ENCODE measurements at regions not wholly inside any gene's neighbourhood (a gene's known extent, or its start where the extent isn't known, plus 50 kb on each side); places are given as distances from the start of the nearest gene placed in this dataset.

DNA sequence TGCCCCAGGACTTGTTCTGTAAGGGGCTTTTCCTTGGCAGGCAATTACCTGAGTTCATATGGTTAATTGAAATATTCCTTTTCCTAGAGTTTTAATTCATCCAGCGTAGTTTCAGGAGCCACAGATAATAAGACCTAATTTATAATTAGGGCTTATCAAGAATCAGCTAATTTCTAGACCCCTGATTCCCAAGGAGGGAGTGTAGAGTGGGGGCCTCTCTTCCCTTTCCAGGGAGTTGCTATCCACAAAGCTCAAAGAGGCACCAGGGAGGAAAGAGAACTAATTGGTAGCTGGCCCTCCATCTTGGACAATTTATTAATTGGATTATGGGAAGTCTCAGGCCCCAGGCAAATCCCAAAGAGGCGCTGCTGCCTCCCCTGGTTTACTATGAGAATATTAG, 75.8 kb upstream of the ZNF618 start:
- Histone ChIP-seq H3F3A (ENCODE audit: insufficient read depth, low read length, poor library complexity, severe bottlenecking) (no peaks in the 10 kb centered on the region), H3K9me2 (ENCODE audit: insufficient read depth, low read length) (no peaks in the 10 kb centered on the region), H3K36me3 (ENCODE audit: insufficient read depth, low read length) (no peaks in the 10 kb centered on the region), H3K4me3 (ENCODE audit: low read length) (no peak overlapping the region), H3K27ac (ENCODE audit: low read length) (no peak overlapping the region), H3K4me2 (ENCODE audit: low read length) (no peak overlapping the region), H3K9ac (ENCODE audit: low read length) (no peak overlapping the region), H2AFZ (ENCODE audit: low read depth, low read length) (no peak overlapping the region), H3K9me3 (ENCODE audit: low read length) (no peaks in the 10 kb centered on the region), H4K20me1 (ENCODE audit: insufficient read depth) (no peaks in the 10 kb centered on the region), H3K27me3 (ENCODE audit: insufficient read depth, low read depth, low read length) (no peaks in the 10 kb centered on the region), H3K79me2 (replicated peaks; ENCODE audit: insufficient read depth, low read length) (no peaks in the 10 kb centered on the region)
- TF ChIP-seq RAD21 (conservative IDR thresholded peaks at IDR 0.05) (no peak), SMC3 (conservative IDR thresholded peaks at IDR 0.05; ENCODE audit: poor library complexity) (no peak), MXI1 (conservative IDR thresholded peaks at IDR 0.05; ENCODE audit: poor library complexity, severe bottlenecking) (no peak), EZH2 (IDR thresholded peaks at IDR 0.05; ENCODE audit: borderline replicate concordance, insufficient read depth, low read length, poor library complexity, severe bottlenecking) (no peak), POLR2AphosphoS5 (IDR thresholded peaks at IDR 0.05) (no peak), EP300 (conservative IDR thresholded peaks at IDR 0.05; ENCODE audit: poor library complexity, severe bottlenecking) (no peak), TAF1 (IDR thresholded peaks at IDR 0.05; ENCODE audit: low read depth) (no peak)
- TF ChIP-seq, protein P1, sequence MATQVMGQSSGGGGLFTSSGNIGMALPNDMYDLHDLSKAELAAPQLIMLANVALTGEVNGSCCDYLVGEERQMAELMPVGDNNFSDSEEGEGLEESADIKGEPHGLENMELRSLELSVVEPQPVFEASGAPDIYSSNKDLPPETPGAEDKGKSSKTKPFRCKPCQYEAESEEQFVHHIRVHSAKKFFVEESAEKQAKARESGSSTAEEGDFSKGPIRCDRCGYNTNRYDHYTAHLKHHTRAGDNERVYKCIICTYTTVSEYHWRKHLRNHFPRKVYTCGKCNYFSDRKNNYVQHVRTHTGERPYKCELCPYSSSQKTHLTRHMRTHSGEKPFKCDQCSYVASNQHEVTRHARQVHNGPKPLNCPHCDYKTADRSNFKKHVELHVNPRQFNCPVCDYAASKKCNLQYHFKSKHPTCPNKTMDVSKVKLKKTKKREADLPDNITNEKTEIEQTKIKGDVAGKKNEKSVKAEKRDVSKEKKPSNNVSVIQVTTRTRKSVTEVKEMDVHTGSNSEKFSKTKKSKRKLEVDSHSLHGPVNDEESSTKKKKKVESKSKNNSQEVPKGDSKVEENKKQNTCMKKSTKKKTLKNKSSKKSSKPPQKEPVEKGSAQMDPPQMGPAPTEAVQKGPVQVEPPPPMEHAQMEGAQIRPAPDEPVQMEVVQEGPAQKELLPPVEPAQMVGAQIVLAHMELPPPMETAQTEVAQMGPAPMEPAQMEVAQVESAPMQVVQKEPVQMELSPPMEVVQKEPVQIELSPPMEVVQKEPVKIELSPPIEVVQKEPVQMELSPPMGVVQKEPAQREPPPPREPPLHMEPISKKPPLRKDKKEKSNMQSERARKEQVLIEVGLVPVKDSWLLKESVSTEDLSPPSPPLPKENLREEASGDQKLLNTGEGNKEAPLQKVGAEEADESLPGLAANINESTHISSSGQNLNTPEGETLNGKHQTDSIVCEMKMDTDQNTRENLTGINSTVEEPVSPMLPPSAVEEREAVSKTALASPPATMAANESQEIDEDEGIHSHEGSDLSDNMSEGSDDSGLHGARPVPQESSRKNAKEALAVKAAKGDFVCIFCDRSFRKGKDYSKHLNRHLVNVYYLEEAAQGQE (IDR thresholded peaks at IDR 0.05; ENCODE audit: borderline replicate concordance), result no peak
- TF ChIP-seq, protein P2, sequence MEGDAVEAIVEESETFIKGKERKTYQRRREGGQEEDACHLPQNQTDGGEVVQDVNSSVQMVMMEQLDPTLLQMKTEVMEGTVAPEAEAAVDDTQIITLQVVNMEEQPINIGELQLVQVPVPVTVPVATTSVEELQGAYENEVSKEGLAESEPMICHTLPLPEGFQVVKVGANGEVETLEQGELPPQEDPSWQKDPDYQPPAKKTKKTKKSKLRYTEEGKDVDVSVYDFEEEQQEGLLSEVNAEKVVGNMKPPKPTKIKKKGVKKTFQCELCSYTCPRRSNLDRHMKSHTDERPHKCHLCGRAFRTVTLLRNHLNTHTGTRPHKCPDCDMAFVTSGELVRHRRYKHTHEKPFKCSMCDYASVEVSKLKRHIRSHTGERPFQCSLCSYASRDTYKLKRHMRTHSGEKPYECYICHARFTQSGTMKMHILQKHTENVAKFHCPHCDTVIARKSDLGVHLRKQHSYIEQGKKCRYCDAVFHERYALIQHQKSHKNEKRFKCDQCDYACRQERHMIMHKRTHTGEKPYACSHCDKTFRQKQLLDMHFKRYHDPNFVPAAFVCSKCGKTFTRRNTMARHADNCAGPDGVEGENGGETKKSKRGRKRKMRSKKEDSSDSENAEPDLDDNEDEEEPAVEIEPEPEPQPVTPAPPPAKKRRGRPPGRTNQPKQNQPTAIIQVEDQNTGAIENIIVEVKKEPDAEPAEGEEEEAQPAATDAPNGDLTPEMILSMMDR (IDR thresholded peaks at IDR 0.05; ENCODE audit: poor library complexity, severe bottlenecking), result no peak

DNA sequence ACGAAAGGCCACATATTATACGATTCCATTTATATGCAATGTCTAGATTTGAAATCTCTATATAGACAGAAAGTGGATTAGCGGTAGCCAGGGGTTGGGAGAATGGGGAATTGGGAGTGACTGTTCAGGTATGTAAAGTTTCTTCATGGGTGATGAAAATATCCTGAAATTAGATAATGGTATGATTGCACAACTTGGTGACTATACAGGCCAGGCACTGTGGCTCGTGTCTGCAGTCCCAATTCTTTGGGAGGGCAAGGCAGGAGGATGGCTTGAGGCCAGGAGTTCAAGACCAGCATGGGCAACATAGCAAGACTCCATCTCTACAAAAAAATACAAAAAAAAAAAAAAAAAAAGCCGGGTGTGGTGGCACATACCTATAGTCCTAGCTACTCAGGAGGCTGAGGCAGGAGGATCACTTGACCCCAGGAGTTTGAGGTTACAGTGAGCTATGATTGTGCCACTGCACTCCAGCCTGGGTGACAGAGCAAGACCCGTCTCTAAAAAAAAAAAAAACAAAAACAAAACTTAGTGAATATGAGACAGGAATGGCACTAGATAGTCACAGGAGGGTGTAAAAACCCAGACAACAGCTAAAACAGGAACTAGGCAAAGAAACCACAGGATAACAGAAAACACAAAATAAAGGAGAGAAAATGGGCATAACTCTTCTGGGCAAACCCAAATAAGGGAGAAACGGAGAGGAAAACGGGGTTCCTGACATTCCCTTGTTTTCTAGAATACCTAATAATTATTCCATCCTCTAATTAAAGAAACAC, 72.1 kb upstream of the ZNF618 start:
- Histone ChIP-seq H3K9me3 (ENCODE audit: low read length) (no peaks in the 10 kb centered on the region), H3K79me2 (replicated peaks; ENCODE audit: insufficient read depth, low read length) (no peaks in the 10 kb centered on the region), H3K27me3 (ENCODE audit: insufficient read depth, low read depth, low read length) (no peaks in the 10 kb centered on the region), H3K9ac (ENCODE audit: low read length) (no peak overlapping the region), H3K36me3 (ENCODE audit: insufficient read depth, low read length) (no peaks in the 10 kb centered on the region), H3K4me3 (ENCODE audit: low read length) (no peak overlapping the region), H4K20me1 (ENCODE audit: insufficient read depth) (no peaks in the 10 kb centered on the region), H3K4me2 (ENCODE audit: low read length) (no peak overlapping the region), H3F3A (ENCODE audit: insufficient read depth, low read length, poor library complexity, severe bottlenecking) (no peaks in the 10 kb centered on the region), H2AFZ (ENCODE audit: low read depth, low read length) (no peak overlapping the region), H3K27ac (ENCODE audit: low read length) (no peak overlapping the region), H3K9me2 (ENCODE audit: insufficient read depth, low read length) (no peaks in the 10 kb centered on the region)
- TF ChIP-seq EP300 (conservative IDR thresholded peaks at IDR 0.05; ENCODE audit: poor library complexity, severe bottlenecking) (no peak), SMC3 (conservative IDR thresholded peaks at IDR 0.05; ENCODE audit: poor library complexity) (no peak), TAF1 (IDR thresholded peaks at IDR 0.05; ENCODE audit: low read depth) (no peak), EZH2 (IDR thresholded peaks at IDR 0.05; ENCODE audit: borderline replicate concordance, insufficient read depth, low read length, poor library complexity, severe bottlenecking) (no peak), RAD21 (conservative IDR thresholded peaks at IDR 0.05) (no peak)
- TF ChIP-seq, protein P2 (IDR thresholded peaks at IDR 0.05; ENCODE audit: poor library complexity, severe bottlenecking), result no peak

All from neural cell (in vitro differentiated cells).